GM12873 (cell line): ENCODE measurements at regions not wholly inside any gene's neighbourhood (a gene's known extent, or its start where the extent isn't known, plus 50 kb on each side); places are given as distances from the start of the nearest gene placed in this dataset.

Experiments used
- CTCF ChIP-seq: IDR thresholded peaks from 2 replicates; pipeline ENCODE4 v1.5.1; 2012; ENCODE audit warnings: low read depth, mild to moderate bottlenecking, moderate library complexity, low read length, control low read depth; ENCODE audit not compliant: insufficient read depth; ENCODE audit errors: missing control alignments

GRCh38 chr2:228374741-228375140, 193.3 kb upstream of the SPHKAP start:
- TF ChIP-seq CTCF: no peak

GRCh38 chr2:228373191-228373590, 191.7 kb upstream of the SPHKAP start:
- TF ChIP-seq CTCF: no peak

- no peak for TF ChIP-seq CTCF
Observed at GRCh38 chr2:228372212-228372611, 190.7 kb upstream of the SPHKAP start.

- TF ChIP-seq CTCF: no peak
Observed at GRCh38 chr2:228369400-228370031, 188.0 kb upstream of the SPHKAP start.

GRCh38 chr2:228367356-228367755, 185.9 kb upstream of the SPHKAP start:
- TF ChIP-seq CTCF: no peak

- TF ChIP-seq CTCF: no peak
Observed at GRCh38 chr2:228359473-228359872, 178.0 kb upstream of the SPHKAP start.

- TF ChIP-seq CTCF: no peak
Observed at GRCh38 chr2:228355897-228356296, 174.4 kb upstream of the SPHKAP start.
